ENCODE measurements at regions not wholly inside any gene's neighbourhood (a gene's known extent, or its start where the extent isn't known, plus 50 kb on each side); places are given as distances from the start of the nearest gene placed in this dataset.

- TF ChIP-seq ZNF274 (IDR thresholded peaks at IDR 0.05; ENCODE audit: low read depth, low read length) (no peak), YY1 (IDR thresholded peaks at IDR 0.05; ENCODE audit: insufficient read depth, insufficient read length) (no peak), SUZ12 (IDR thresholded peaks at IDR 0.05; ENCODE audit: extremely low read depth, insufficient read depth, insufficient read length) (no peak)
These were observed 586.9 kb upstream of the DPPA4 start for GRCh38 chr3:109924196-109924595.

Measured in NT2/D1 (cell line).